ENCODE measurements at regions not wholly inside any gene's neighbourhood (a gene's known extent, or its start where the extent isn't known, plus 50 kb on each side); places are given as distances from the start of the nearest gene placed in this dataset.

GRCh38 chr13:105573136-105573535, 962.3 kb downstream of the EFNB2 start:
- TF ChIP-seq POLR2A (IDR thresholded peaks at IDR 0.05), result no peak
- TF ChIP-seq, protein P1, sequence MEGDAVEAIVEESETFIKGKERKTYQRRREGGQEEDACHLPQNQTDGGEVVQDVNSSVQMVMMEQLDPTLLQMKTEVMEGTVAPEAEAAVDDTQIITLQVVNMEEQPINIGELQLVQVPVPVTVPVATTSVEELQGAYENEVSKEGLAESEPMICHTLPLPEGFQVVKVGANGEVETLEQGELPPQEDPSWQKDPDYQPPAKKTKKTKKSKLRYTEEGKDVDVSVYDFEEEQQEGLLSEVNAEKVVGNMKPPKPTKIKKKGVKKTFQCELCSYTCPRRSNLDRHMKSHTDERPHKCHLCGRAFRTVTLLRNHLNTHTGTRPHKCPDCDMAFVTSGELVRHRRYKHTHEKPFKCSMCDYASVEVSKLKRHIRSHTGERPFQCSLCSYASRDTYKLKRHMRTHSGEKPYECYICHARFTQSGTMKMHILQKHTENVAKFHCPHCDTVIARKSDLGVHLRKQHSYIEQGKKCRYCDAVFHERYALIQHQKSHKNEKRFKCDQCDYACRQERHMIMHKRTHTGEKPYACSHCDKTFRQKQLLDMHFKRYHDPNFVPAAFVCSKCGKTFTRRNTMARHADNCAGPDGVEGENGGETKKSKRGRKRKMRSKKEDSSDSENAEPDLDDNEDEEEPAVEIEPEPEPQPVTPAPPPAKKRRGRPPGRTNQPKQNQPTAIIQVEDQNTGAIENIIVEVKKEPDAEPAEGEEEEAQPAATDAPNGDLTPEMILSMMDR (IDR thresholded peaks at IDR 0.05), result no peak

Data from right lobe of liver (tissue), 4 donors.